GM18951 (cell line): ENCODE measurements at regions not wholly inside any gene's neighbourhood (a gene's known extent, or its start where the extent isn't known, plus 50 kb on each side); places are given as distances from the start of the nearest gene placed in this dataset.

Source experiments
- POLR2A ChIP-seq: IDR thresholded peaks from 4 replicates; pipeline ENCODE4 v1.6.1; 2011; ENCODE audit warnings: mild to moderate bottlenecking; ENCODE audit not compliant: insufficient read length, insufficient read depth; ENCODE audit errors: extremely low read depth
- in situ Hi-C: fragments of 300-500 bp; cut with MboI; formaldehyde crosslinking; loops from one replicate; pipeline ENCODE4 v1.12.0; 2022; ENCODE audit warnings: low sequenced_read_pairs, mixed read lengths, inconsistent platforms; ENCODE audit not compliant: unreplicated experiment

DNA sequence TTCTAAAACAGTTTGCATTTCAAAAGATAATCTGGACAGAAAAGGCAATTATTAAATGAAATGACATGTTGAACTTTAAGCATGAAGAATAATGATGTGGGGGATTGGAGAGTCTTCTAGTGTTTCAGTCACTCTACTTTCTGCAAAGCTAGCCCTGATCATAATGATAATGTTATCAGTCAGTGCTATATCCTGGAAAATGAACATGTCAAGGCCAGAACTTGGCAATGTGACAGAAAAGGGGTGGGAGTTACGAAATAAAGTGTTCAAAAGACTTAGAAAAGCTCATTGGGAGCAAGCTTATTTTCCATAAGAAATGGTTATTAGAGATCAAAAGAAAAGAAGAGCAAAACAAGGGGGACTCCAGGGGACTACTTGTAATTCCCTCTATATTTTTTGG lies 288.5 kb upstream of the SLC8A1 start:
- no peak for TF ChIP-seq POLR2A
- in situ Hi-C loops = no loop called here

DNA sequence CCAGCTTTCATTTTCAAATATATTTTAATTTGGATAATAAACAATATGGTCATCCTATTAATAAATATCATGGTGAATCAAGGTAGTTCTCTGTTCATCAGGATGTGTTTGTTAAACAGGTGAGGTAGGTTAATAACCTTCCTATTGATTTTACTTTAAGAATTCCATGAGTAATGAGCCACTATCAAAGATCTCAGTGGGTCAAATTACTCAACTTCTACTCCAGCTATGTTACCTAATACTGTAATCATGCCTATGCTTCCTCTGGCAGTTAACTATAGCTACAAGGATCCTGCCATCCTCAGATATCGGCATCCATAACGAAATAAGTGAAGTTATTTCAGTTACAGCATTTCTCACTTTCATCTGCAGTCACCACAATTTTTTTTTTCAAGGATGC lies 289.6 kb upstream of the SLC8A1 start:
- in situ Hi-C loops = no loop called here
- no peak for TF ChIP-seq POLR2A

GRCh38 chr2:40746191-40746590 lies 294.3 kb upstream of the SLC8A1 start:
- TF ChIP-seq POLR2A = no peak
- in situ Hi-C loops = no loop called here

GRCh38 chr2:40751981-40752380 lies 300.1 kb upstream of the SLC8A1 start:
- no peak for TF ChIP-seq POLR2A
- in situ Hi-C loops = no loop called here

GRCh38 chr2:40752796-40753195 lies 300.9 kb upstream of the SLC8A1 start:
- in situ Hi-C loops = no loop called here
- TF ChIP-seq POLR2A = no peak

DNA sequence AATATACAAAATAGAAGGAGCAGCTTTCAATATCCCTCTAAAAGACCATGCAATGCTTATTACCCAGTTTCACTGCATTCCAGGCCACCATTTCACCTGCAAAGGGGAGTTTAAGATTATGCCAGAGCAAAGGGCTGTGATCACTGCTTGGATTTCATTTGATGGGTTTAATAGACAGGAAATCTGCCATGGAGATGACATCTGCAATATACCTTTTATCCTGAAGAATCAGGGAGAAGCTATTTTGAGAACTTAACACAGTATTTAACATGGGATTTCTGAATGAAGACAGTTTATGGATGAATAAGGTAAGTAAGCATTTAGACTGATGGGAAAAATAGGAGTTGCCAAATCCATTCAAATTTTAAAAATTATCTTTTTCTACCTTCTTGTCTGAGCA lies 303.0 kb upstream of the SLC8A1 start:
- no peak for TF ChIP-seq POLR2A
- in situ Hi-C loops = no loop called here

- in situ Hi-C loops = no loop called here
- TF ChIP-seq POLR2A = no peak
Measured at GRCh38 chr2:40758401-40759155, 306.7 kb upstream of the SLC8A1 start.

- TF ChIP-seq POLR2A = no peak
- in situ Hi-C loops = no loop called here
Measured at GRCh38 chr2:40760071-40760666, 308.3 kb upstream of the SLC8A1 start.

- TF ChIP-seq POLR2A = no peak
Measured at GRCh38 chr2:40773291-40773690, 321.4 kb upstream of the SLC8A1 start.

GRCh38 chr2:40783704-40784103 lies 331.8 kb upstream of the SLC8A1 start:
- TF ChIP-seq POLR2A = no peak
- in situ Hi-C loops = no loop called here

More at GRCh38 chr2:40773291-40773690, 321.4 kb upstream of the SLC8A1 start:
- in situ Hi-C loops = no loop called here

- no peak for TF ChIP-seq POLR2A
- in situ Hi-C loops = no loop called here
Measured at GRCh38 chr2:40786636-40787035, 334.7 kb upstream of the SLC8A1 start.

GRCh38 chr2:40797120-40797519 lies 345.2 kb upstream of the SLC8A1 start:
- in situ Hi-C loops = no loop called here
- TF ChIP-seq POLR2A = no peak

GRCh38 chr2:40803900-40804299 lies 352.0 kb upstream of the SLC8A1 start:
- no peak for TF ChIP-seq POLR2A
- in situ Hi-C loops = no loop called here

- TF ChIP-seq POLR2A = no peak
- in situ Hi-C loops = no loop called here
Measured at GRCh38 chr2:40809156-40809555, 357.3 kb upstream of the SLC8A1 start.
